ENCODE measurements at regions not wholly inside any gene's neighbourhood (a gene's known extent, or its start where the extent isn't known, plus 50 kb on each side); places are given as distances from the start of the nearest gene placed in this dataset.

GRCh38 chr18:78240627-78241252, 738.9 kb upstream of the SALL3 start:
- TF ChIP-seq CTCF (IDR thresholded peaks at IDR 0.05) (no peak), POLR2A (IDR thresholded peaks at IDR 0.05) (no peak), EP300 (IDR thresholded peaks at IDR 0.05) (no peak), POLR2AphosphoS5 (IDR thresholded peaks at IDR 0.05) (no peak)
